ENCODE measurements at regions not wholly inside any gene's neighbourhood (a gene's known extent, or its start where the extent isn't known, plus 50 kb on each side); places are given as distances from the start of the nearest gene placed in this dataset.
A peak's percentile ranks its signal among the peaks of the same experiment; 100 is the strongest.
"Not testable (repeated sequence)": the region's sequence is repeated elsewhere in the genome, so short reads cannot be mapped to it uniquely, and the experiment has no call there.

GRCh38 chr7:131937868-131938267 lies 381.4 kb upstream of the PODXL start:
- DNase-seq (ENCODE audit: low read depth), result no peak

GRCh38 chr7:131935180-131935579 lies 378.8 kb upstream of the PODXL start:
- no peak for DNase-seq (ENCODE audit: low read depth)

GRCh38 chr7:131934452-131934851 lies 378.0 kb upstream of the PODXL start:
- no peak for DNase-seq (ENCODE audit: low read depth)

- DNase-seq (ENCODE audit: low read depth), result no peak
Observed at GRCh38 chr7:131933751-131934289, 377.4 kb upstream of the PODXL start.

- not testable (repeated sequence) for DNase-seq (ENCODE audit: low read depth)
Observed at GRCh38 chr7:131933219-131933618, 376.8 kb upstream of the PODXL start.

- no peak for DNase-seq (ENCODE audit: low read depth)
Observed at GRCh38 chr7:131932271-131932670, 375.8 kb upstream of the PODXL start.

- peak; percentile 66 for DNase-seq (ENCODE audit: low read depth)
Observed at GRCh38 chr7:131931370-131931769, 374.9 kb upstream of the PODXL start.

- no peak for DNase-seq (ENCODE audit: low read depth)
Observed at GRCh38 chr7:131929632-131930031, 373.2 kb upstream of the PODXL start.

GRCh38 chr7:131927770-131928423 lies 371.5 kb upstream of the PODXL start:
- no peak for DNase-seq (ENCODE audit: low read depth)

- DNase-seq (ENCODE audit: low read depth), result no peak
Observed at GRCh38 chr7:131925636-131926035, 369.2 kb upstream of the PODXL start.

GRCh38 chr7:131924857-131925256 lies 368.4 kb upstream of the PODXL start:
- DNase-seq (ENCODE audit: low read depth), result no peak

- DNase-seq (ENCODE audit: low read depth), result not testable (repeated sequence)
Observed at GRCh38 chr7:131922948-131923347, 366.5 kb upstream of the PODXL start.

- peak; percentile 40 for DNase-seq (ENCODE audit: low read depth)
Observed at GRCh38 chr7:131921016-131921415, 364.6 kb upstream of the PODXL start.

GRCh38 chr7:131919920-131920709 lies 363.7 kb upstream of the PODXL start:
- no peak for DNase-seq (ENCODE audit: low read depth)

- DNase-seq (ENCODE audit: low read depth), result no peak
Observed at GRCh38 chr7:131911112-131911511, 354.7 kb upstream of the PODXL start.

- no peak for DNase-seq (ENCODE audit: low read depth)
Observed at GRCh38 chr7:131909151-131909768, 352.8 kb upstream of the PODXL start.

- no peak for DNase-seq (ENCODE audit: low read depth)
Observed at GRCh38 chr7:131908714-131909113, 352.3 kb upstream of the PODXL start.

GRCh38 chr7:131905471-131905973 lies 349.1 kb upstream of the PODXL start:
- no peak for DNase-seq (ENCODE audit: low read depth)

- DNase-seq (ENCODE audit: low read depth), result no peak
Observed at GRCh38 chr7:131904760-131905327, 348.4 kb upstream of the PODXL start.

- DNase-seq (ENCODE audit: low read depth), result no peak
Observed at GRCh38 chr7:131903315-131903714, 346.9 kb upstream of the PODXL start.

- DNase-seq (ENCODE audit: low read depth), result no peak
Observed at GRCh38 chr7:131900785-131901287, 344.4 kb upstream of the PODXL start.

All from HT1080 (cell line).